ENCODE measurements at regions not wholly inside any gene's neighbourhood (a gene's known extent, or its start where the extent isn't known, plus 50 kb on each side); places are given as distances from the start of the nearest gene placed in this dataset.

DNA sequence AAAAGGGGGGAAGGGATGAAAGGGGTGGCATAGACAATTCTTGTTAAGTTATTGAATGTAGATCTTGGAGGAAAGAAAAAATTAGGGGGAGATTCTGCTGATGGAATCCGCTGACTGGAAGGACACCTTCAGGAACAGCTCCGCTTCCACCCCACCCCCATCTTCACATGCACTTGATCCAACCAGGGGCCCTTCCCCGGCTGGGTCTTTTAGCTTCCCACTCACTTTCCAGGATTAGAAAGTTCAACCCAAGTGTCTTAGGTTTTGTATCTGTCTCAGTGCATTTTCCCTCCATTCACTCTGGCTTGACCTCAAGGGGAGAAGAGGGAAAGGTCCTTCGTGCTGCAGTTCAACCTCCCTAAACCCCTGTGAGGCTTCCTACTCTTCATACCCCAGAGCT lies 141.4 kb downstream of the IRS2 start:
- H3K4me1 ChIP-seq: no peaks in the 10 kb centered on the region
- H3K27ac ChIP-seq: no peak overlapping the region
- H3K4me3 ChIP-seq: no peak overlapping the region
- no peaks in the 10 kb centered on the region for H3K9me3 ChIP-seq
- no peaks in the 10 kb centered on the region for H3K36me3 ChIP-seq
- no peak for TF ChIP-seq CTCF (IDR thresholded peaks at IDR 0.05)
- intact Hi-C loops (cut with DNase I): no loop called here
- no peaks in the 10 kb centered on the region for H3K27me3 ChIP-seq
- H3K9ac ChIP-seq (ENCODE audit: low read depth in 2 of 2, low read length in 2 of 2): no peak overlapping the region
- DNase-seq: no peak

GRCh38 chr13:109644069-109644750 lies 142.2 kb downstream of the IRS2 start:
- Histone ChIP-seq H3K9ac (ENCODE audit: low read depth in 2 of 2, low read length in 2 of 2) (no peak overlapping the region), H3K27ac (no peak overlapping the region), H3K4me3 (no peak overlapping the region), H3K27me3 (no peaks in the 10 kb centered on the region), H3K9me3 (no peaks in the 10 kb centered on the region), H3K36me3 (no peaks in the 10 kb centered on the region), H3K4me1 (no peaks in the 10 kb centered on the region)
- TF ChIP-seq CTCF (IDR thresholded peaks at IDR 0.05): no peak
- no peak for DNase-seq
- intact Hi-C loops (cut with DNase I): no loop called here

GRCh38 chr13:109642358-109642757 lies 144.0 kb downstream of the IRS2 start:
- DNase-seq: no peak
- intact Hi-C loops (cut with DNase I): no loop called here
- H3K4me3 ChIP-seq: no peak overlapping the region
- H3K27ac ChIP-seq: no peak overlapping the region
- H3K4me1 ChIP-seq: no peaks in the 10 kb centered on the region
- H3K36me3 ChIP-seq: no peaks in the 10 kb centered on the region
- H3K9me3 ChIP-seq: no peaks in the 10 kb centered on the region
- H3K27me3 ChIP-seq: no peaks in the 10 kb centered on the region
- H3K9ac ChIP-seq (ENCODE audit: low read depth in 2 of 2, low read length in 2 of 2): no peak overlapping the region
- TF ChIP-seq CTCF (IDR thresholded peaks at IDR 0.05): no peak

DNA sequence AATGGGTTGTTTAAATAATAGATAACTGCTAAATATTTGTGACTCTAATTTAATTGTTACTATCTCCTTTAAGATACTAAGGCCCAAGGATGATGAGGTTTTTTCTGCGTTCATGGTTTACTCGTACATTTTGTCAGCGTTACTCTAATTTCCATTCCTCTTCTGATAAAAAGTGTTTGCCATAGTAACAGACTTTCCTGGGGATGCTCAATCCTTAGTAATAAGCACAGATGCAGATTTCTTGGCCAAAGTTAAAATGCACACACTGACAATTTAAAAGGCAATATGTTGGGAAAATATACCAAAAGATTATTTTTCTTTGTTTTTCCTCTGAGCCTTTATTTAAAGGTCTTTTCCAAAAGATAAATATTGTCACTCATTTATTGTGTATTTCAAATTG lies 149.6 kb downstream of the IRS2 start:
- Histone ChIP-seq H3K4me1 (no peaks in the 10 kb centered on the region), H3K27me3 (no peaks in the 10 kb centered on the region), H3K9me3 (no peaks in the 10 kb centered on the region), H3K27ac (no peak overlapping the region), H3K9ac (ENCODE audit: low read depth in 2 of 2, low read length in 2 of 2) (no peak overlapping the region), H3K36me3 (no peaks in the 10 kb centered on the region), H3K4me3 (no peak overlapping the region)
- no peak for TF ChIP-seq CTCF (IDR thresholded peaks at IDR 0.05)
- intact Hi-C loops (cut with DNase I): no loop called here
- no peak for DNase-seq

DNA sequence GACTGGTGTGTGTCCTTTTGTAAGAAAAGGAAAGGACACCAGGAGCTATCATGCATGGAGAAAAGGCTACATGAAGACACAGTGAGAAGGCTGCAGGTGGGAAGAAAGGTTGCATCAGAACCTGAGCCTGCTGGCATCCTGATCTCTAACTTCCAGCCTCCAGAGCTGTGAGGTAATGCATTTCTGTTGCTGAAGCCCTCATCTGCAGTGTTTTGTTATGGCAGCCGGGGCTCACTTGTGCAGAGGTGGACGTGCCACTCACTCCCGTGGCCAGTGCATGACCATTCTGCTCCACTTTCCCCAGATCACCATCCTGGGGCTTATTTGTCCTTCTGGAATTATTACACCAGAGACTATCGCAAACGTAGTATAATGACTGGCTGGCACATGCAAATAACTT lies 155.3 kb downstream of the IRS2 start:
- H3K27me3 ChIP-seq: no peaks in the 10 kb centered on the region
- no peak overlapping the region for H3K27ac ChIP-seq
- no peak overlapping the region for H3K4me3 ChIP-seq
- H3K36me3 ChIP-seq: no peaks in the 10 kb centered on the region
- H3K4me1 ChIP-seq: no peaks in the 10 kb centered on the region
- no peak overlapping the region for H3K9ac ChIP-seq (ENCODE audit: low read depth in 2 of 2, low read length in 2 of 2)
- no peak for TF ChIP-seq CTCF (IDR thresholded peaks at IDR 0.05)
- DNase-seq: no peak
- H3K9me3 ChIP-seq: no peaks in the 10 kb centered on the region
- intact Hi-C loops (cut with DNase I): no loop called here
